HG02798 (cell line): ENCODE measurements at regions not wholly inside any gene's neighbourhood (a gene's known extent, or its start where the extent isn't known, plus 50 kb on each side); places are given as distances from the start of the nearest gene placed in this dataset.
"Not testable (repeated sequence)": the region's sequence is repeated elsewhere in the genome, so short reads cannot be mapped to it uniquely, and the experiment has no call there.

Experiments used
- ATAC-seq: cut with Tn5 transposase; IDR thresholded peaks from one replicate; pipeline ENCODE4 v1.9.1; 2021; ENCODE audit warnings: mild to moderate bottlenecking; ENCODE audit not compliant: unreplicated experiment, poor library complexity

- no peak for ATAC-seq
These were observed 903.7 kb upstream of the AMELY start for GRCh38 chrY:7815285-7815684.

- ATAC-seq = no peak
These were observed 902.8 kb upstream of the AMELY start for GRCh38 chrY:7814361-7814760.

DNA sequence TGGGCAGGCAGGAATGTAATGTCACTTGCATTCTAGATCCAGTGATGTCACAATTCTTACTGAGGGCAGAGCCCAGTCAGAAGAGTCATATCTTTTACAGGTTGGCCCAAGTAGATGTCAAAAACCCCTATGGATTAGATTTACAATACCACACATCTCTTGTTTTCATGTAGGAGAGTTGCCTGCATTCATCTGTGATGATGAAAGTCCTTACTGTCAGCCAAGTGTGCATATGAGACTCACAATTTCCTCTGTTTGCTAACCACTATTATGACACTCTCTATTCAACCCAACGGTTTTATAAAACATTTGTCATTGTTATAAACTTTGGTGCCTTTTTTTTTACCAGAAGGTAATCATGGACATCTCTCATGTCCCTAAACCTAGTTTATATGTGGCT lies 898.8 kb upstream of the AMELY start:
- ATAC-seq = no peak

GRCh38 chrY:7807516-7807870 lies 895.9 kb upstream of the AMELY start:
- no peak for ATAC-seq

DNA sequence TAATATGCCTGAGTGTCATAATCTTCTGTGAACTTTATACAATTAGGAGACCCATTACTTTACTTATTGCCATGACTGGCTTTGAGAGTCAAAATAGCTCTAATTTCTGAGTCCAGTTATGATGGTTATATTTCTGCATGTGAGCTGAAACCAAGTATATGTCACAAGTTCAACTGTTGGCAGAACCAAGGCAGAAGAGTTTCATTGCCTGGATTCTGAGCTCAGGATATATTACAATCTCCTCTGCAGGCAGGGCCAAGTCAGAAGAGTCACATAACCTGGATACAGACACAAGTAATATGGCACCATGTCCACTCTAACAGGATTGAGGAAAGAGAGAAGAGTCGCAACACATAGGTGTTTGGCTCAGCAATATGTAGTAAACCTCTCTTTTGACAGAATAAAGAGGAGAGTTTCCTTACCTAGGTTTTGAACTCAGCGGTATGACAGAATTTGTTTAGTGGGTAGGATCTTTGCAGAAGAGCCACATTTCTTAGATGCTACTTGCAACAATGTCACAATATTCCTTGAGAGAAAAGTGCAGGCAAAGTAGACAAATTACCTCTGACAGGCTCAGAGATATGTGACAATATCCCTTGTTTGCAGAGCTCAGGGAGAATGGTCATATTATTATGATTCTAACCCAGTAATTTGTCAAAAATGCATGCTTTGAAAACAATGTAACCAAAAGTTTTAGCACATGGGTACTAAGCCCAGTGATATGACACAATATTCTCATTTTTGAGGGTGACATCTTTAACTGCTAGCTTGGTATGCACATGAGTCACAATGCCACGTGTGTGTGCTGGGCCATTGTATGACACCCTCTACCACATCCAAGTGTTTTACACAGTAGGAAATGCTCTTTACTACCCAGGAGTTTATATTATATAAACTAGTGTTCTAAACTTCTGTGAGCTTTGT lies 895.3 kb upstream of the AMELY start:
- ATAC-seq = no peak

DNA sequence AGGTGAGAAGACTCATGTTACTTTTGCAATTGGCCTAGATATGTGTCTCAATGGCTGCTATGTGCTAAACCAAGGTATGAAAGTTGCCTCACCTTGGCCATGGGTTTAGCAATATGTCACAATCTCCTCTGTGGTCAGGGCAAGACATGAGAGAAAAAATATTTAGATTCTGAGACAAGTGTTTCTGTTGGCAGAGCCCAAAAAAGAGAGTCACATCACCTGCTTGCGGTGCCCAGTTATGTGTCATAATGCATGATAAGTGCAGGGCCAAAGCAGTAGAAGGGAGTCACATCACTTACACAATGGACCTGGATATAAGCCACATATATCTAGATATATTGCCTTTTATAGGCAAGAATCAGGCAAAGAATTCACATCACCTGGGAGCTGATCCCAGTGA lies 894.1 kb upstream of the AMELY start:
- ATAC-seq = no peak

- no peak for ATAC-seq
These were observed 892.2 kb upstream of the AMELY start for GRCh38 chrY:7803737-7804136.

- no peak for ATAC-seq
These were observed 884.6 kb upstream of the AMELY start for GRCh38 chrY:7796128-7796527.

DNA sequence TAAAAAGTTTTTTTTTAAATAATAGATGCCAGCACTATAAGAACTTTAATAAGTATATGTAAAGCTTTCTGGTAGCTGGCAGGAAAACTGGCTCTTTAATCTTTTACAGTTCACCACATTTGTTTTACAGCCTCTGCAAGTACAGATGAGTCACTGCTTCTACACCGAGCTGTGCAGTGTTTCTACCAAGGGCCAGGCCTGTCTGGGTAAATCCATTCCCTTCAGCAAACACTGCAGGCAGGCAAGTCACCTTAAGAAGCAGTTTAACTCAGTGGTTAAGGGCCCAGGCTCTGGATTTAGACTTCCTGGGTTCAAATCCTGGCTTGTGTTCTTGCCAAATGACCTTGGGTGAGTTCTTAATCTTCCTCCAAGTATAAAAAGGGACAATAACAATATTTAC lies 882.9 kb upstream of the AMELY start:
- no peak for ATAC-seq

DNA sequence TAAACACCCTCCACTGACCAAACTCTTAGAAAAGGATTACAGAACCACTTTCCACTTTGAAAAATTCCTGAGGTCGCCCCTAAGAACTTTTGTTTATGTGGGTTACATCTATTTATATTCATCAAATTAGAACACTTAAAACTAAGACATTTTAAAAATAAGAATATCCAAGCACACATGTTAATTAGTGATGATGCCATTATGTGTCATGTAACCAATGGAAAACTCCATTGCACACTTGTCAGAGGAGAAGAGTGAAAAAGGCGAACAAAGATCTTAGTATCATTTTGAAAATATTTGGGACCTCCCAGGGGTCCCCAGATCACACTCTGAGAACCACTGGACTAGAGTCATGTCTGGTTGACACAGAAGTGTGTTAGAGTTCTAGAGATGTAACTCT lies 882.4 kb upstream of the AMELY start:
- no peak for ATAC-seq

- no peak for ATAC-seq
These were observed 880.9 kb upstream of the AMELY start for GRCh38 chrY:7792431-7792830.

- no peak for ATAC-seq
These were observed 869.9 kb upstream of the AMELY start for GRCh38 chrY:7781501-7781900.

GRCh38 chrY:7775436-7775835 lies 863.9 kb upstream of the AMELY start:
- ATAC-seq = not testable (repeated sequence)

- no peak for ATAC-seq
These were observed 860.2 kb upstream of the AMELY start for GRCh38 chrY:7771771-7772170.

DNA sequence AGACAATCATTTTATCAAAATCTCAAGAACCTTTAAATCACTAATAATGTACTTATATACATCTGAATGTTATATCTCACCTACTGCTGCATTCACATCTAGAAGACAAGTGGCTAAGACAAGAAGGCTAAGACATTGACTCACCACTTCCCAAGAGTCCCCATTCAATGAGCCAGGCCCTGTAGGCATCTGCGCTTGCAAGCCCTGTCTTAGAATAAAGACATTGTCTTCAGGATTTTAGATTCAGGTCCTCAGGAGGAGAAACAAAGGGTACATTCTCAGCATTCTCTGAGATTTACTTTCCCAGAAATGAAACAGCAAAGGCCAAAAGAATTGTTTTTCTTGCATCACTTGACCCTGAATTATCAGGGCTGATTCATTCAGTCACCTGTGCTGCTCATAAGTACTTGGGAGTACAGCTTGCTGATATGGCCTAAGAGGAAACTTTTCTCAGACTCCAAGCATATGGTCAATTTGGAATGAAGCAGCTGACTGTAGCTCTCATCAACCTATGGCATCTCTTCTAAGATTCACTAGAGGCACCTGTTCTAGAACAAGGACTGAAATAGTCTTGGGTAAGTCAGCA lies 858.3 kb upstream of the AMELY start:
- no peak for ATAC-seq

DNA sequence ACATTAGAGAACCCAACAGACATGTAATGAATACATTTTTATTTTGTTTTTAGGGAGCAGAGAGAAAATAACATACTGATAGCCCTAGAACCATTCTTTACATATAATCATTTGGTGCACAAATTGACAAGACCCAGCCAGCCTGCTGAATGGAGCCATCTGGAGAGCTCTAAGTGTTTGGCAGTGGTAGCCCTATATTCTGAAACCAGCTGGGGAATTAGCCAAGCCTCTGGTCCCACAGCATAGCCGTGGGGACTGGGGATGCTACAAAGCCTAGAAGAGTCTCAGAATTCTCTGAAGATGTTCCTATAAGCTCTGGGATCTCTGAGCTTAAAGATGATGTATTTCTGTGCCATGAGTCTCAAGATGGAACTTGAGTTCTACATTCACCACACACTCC lies 857.3 kb upstream of the AMELY start:
- ATAC-seq = no peak

GRCh38 chrY:7753711-7754110 lies 842.2 kb upstream of the AMELY start:
- no peak for ATAC-seq

DNA sequence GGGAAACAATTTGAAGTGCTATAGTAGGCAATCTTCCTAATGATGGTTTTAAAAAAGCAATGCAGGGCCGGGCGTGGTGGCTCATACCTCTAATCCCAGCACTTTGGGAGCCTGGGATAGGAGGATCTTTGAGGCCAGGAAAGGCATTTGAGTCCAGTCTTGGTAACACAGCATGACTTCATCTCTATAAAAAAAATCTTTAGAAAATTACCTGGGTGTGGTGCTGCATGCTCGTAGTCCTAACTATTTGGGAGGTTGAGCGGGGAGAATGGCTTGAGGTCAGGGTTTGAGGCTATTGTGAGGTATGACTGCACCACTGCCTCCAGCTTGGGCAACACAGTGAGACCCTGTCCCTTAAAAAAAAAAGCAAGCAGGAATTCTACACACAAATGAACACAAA lies 835.2 kb upstream of the AMELY start:
- no peak for ATAC-seq

- ATAC-seq = no peak
These were observed 834.0 kb upstream of the AMELY start for GRCh38 chrY:7745581-7745901.

- no peak for ATAC-seq
These were observed 833.4 kb upstream of the AMELY start for GRCh38 chrY:7744691-7745580.

DNA sequence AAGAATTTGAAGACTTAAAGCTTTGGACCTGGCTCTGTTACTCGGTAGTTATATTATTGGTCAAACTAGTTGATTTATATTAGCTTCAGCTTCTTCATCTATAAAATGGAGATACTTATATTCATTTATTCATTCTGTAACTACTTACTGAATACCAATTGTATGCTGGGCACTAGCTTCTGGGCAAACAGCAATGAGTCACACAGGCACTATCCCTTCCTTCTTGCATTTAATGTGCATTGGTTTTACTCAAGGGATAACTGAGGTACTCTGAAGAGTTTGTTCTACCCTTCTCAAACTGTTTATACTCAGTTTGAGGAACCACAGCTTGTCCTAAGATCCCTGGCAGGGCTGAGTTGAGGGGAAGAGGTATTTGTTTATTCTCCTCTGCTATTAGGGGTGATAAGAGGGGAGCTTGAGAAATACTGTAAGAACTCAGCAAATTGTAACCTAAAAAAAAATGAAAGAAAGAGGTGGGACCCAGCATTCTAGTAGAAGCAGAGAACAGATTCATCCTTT lies 825.4 kb upstream of the AMELY start:
- no peak for ATAC-seq
